ENCODE measurements at regions not wholly inside any gene's neighbourhood (a gene's known extent, or its start where the extent isn't known, plus 50 kb on each side); places are given as distances from the start of the nearest gene placed in this dataset.

GRCh38 chr13:89470901-89471300, 1799.7 kb downstream of the SLITRK5 start:
- intact Hi-C loops (cut with micrococcal nuclease; ENCODE audit: unreplicated experiment), result no loop called here
- no peaks in the 10 kb centered on the region for H3K4me1 ChIP-seq (replicated peaks; ENCODE audit: insufficient read depth)
- no peak overlapping the region for H3K27ac ChIP-seq
- BruUV-seq (replicated peaks), result no TSS peak
- POLR2A ChIA-PET (ENCODE audit: unreplicated experiment), result no interaction called here
- H3K4me2 ChIP-seq, result no peak overlapping the region
- no peak overlapping the region for H3K4me3 ChIP-seq
- H3K9me2 ChIP-seq (ENCODE audit: insufficient read depth), result peaks cover 10% of the 10 kb centered on the region
- no peaks in the 10 kb centered on the region for H4K20me1 ChIP-seq (ENCODE audit: insufficient read depth)
- no peaks in the 10 kb centered on the region for H3K79me2 ChIP-seq (ENCODE audit: low read depth)
- no peak for DNase-seq
- no peak overlapping the region for H2AFZ ChIP-seq
- no peaks in the 10 kb centered on the region for H3K27me3 ChIP-seq (ENCODE audit: insufficient read depth, low read depth)
- CTCF ChIA-PET, result no interaction called here
- H3K9me3 ChIP-seq (ENCODE audit: insufficient read depth, low read depth), result no peaks in the 10 kb centered on the region; the same call in 1 of the 2 replicates
- H3F3A ChIP-seq (ENCODE audit: insufficient read depth, low read depth), result no peaks in the 10 kb centered on the region
- no peaks in the 10 kb centered on the region for H3K36me3 ChIP-seq (ENCODE audit: low read depth)
- TF ChIP-seq CTCF (conservative IDR thresholded peaks at IDR 0.05) (no peak), EZH2 (IDR thresholded peaks at IDR 0.05; ENCODE audit: low read depth) (no peak)

GRCh38 chr13:89474432-89474831, 1803.3 kb downstream of the SLITRK5 start:
- POLR2A ChIA-PET (ENCODE audit: unreplicated experiment), result no interaction called here
- intact Hi-C loops (cut with micrococcal nuclease; ENCODE audit: unreplicated experiment), result no loop called here
- no peak overlapping the region for H2AFZ ChIP-seq

GRCh38 chr13:89486065-89486464, 1814.9 kb downstream of the SLITRK5 start:
- Histone ChIP-seq H3K27me3 (ENCODE audit: insufficient read depth, low read depth) (no peaks in the 10 kb centered on the region), H3K36me3 (ENCODE audit: low read depth) (no peaks in the 10 kb centered on the region), H3K9me3 (ENCODE audit: insufficient read depth, low read depth) (no peaks in the 10 kb centered on the region), H3K79me2 (ENCODE audit: low read depth) (no peaks in the 10 kb centered on the region), H3K4me1 (replicated peaks; ENCODE audit: insufficient read depth) (no peaks in the 10 kb centered on the region), H3K4me2 (no peak overlapping the region), H3F3A (ENCODE audit: insufficient read depth, low read depth) (no peaks in the 10 kb centered on the region), H2AFZ (no peak overlapping the region), H3K4me3 (no peak overlapping the region), H3K9me2 (ENCODE audit: insufficient read depth) (no peaks in the 10 kb centered on the region), H3K27ac (no peak overlapping the region), H4K20me1 (ENCODE audit: insufficient read depth) (no peaks in the 10 kb centered on the region)
- BruUV-seq (replicated peaks), result no TSS peak
- ChIA-PET CTCF (no interaction called here), POLR2A (ENCODE audit: unreplicated experiment) (no interaction called here)
- no peak for DNase-seq
- TF ChIP-seq EZH2 (IDR thresholded peaks at IDR 0.05; ENCODE audit: low read depth) (no peak), CTCF (conservative IDR thresholded peaks at IDR 0.05) (no peak)
- intact Hi-C loops (cut with micrococcal nuclease; ENCODE audit: unreplicated experiment), result no loop called here

More at GRCh38 chr13:89474432-89474831, 1803.3 kb downstream of the SLITRK5 start:
- no peak overlapping the region for H3K4me3 ChIP-seq
- CTCF ChIA-PET, result no interaction called here
- no peaks in the 10 kb centered on the region for H3K79me2 ChIP-seq (ENCODE audit: low read depth)
- peaks cover 10% of the 10 kb centered on the region for H3K9me2 ChIP-seq (ENCODE audit: insufficient read depth)
- no peaks in the 10 kb centered on the region for H3K36me3 ChIP-seq (ENCODE audit: low read depth)
- no peak for DNase-seq
- no peaks in the 10 kb centered on the region for H3K27me3 ChIP-seq (ENCODE audit: insufficient read depth, low read depth)
- no peaks in the 10 kb centered on the region; the same call in 1 of the 2 replicates for H3K9me3 ChIP-seq (ENCODE audit: insufficient read depth, low read depth)
- BruUV-seq (replicated peaks), result no TSS peak
- no peaks in the 10 kb centered on the region for H3K4me1 ChIP-seq (replicated peaks; ENCODE audit: insufficient read depth)
- TF ChIP-seq CTCF (conservative IDR thresholded peaks at IDR 0.05), result no peak
- TF ChIP-seq EZH2 (IDR thresholded peaks at IDR 0.05; ENCODE audit: low read depth), result no peak
- H3K27ac ChIP-seq, result no peak overlapping the region
- no peak overlapping the region for H3K4me2 ChIP-seq
- H4K20me1 ChIP-seq (ENCODE audit: insufficient read depth), result no peaks in the 10 kb centered on the region
- no peaks in the 10 kb centered on the region for H3F3A ChIP-seq (ENCODE audit: insufficient read depth, low read depth)
